ENCODE measurements at regions not wholly inside any gene's neighbourhood (a gene's known extent, or its start where the extent isn't known, plus 50 kb on each side); places are given as distances from the start of the nearest gene placed in this dataset.

DNA sequence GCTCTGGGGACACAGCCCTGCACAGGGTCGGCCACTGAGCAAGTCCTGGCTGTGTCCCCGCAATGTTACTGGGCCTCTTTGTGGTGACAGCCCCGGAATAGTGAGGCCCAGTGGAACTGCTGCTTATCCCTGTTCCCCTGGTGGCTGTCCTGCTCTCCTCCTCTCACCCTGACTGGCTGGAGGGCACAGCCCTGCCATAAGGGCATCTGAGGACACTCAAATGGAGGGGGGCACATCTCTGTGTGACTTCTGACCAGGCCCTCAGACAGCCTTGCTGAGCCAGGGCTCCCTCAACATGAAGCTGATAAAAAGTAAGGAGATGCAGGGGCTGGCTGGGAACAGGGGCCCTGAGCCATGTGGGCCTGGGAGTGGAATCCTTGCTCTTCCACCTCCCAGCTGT, 127.4 kb upstream of the ATP2B2 start:
- TF ChIP-seq, protein P1, sequence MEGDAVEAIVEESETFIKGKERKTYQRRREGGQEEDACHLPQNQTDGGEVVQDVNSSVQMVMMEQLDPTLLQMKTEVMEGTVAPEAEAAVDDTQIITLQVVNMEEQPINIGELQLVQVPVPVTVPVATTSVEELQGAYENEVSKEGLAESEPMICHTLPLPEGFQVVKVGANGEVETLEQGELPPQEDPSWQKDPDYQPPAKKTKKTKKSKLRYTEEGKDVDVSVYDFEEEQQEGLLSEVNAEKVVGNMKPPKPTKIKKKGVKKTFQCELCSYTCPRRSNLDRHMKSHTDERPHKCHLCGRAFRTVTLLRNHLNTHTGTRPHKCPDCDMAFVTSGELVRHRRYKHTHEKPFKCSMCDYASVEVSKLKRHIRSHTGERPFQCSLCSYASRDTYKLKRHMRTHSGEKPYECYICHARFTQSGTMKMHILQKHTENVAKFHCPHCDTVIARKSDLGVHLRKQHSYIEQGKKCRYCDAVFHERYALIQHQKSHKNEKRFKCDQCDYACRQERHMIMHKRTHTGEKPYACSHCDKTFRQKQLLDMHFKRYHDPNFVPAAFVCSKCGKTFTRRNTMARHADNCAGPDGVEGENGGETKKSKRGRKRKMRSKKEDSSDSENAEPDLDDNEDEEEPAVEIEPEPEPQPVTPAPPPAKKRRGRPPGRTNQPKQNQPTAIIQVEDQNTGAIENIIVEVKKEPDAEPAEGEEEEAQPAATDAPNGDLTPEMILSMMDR (IDR thresholded peaks at IDR 0.05; ENCODE audit: insufficient read depth, low read length, severe bottlenecking): no peak
- Histone ChIP-seq H3K4me3 (ENCODE audit: low read depth, low read length) (no peak overlapping the region), H3K36me3 (ENCODE audit: control insufficient read depth, insufficient read depth, low read length) (no peaks in the 10 kb centered on the region), H3K27me3 (ENCODE audit: control insufficient read depth, insufficient read depth, low read length) (no peaks in the 10 kb centered on the region)
- no peak for FAIRE-seq
- DNase-seq (ENCODE audit: low read depth): no peak

DNA sequence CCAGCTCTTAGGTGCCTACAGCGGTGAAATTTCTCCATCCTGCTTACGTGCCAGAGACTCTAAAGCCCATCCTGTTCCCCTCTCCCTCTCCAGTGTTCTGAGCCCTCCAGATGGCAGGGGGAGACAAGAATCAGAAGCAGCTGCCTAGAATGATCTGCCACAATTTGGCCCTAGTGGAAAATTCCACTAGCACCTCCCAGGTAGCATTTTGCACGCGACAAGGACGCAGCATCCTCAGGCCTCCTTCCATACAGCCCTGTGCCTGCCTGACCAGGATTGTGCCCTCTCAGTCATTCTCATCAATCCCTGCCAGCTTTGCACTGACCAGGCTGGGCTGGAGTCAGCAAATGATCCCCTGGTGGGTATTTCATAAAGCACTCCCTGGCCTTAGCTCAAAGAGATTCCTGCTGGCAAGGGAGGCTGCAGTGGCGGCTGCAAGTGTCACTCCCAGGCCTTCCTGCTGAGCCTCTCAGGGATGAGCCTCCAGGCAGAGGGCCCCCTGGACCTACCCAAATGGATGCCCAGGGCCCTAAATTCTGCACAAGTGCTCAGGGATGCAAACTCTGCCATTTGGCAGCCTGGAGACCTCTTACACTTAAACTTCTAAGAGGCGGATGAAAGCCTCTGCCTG, 130.2 kb upstream of the ATP2B2 start:
- H3K4me3 ChIP-seq (ENCODE audit: low read depth, low read length): no peak overlapping the region
- no peaks in the 10 kb centered on the region for H3K36me3 ChIP-seq (ENCODE audit: control insufficient read depth, insufficient read depth, low read length)
- no peak for FAIRE-seq
- DNase-seq (ENCODE audit: low read depth): no peak
- no peaks in the 10 kb centered on the region for H3K27me3 ChIP-seq (ENCODE audit: control insufficient read depth, insufficient read depth, low read length)
- TF ChIP-seq, protein P1 (IDR thresholded peaks at IDR 0.05; ENCODE audit: insufficient read depth, low read length, severe bottlenecking): no peak

GRCh38 chr3:10637342-10637741, 132.0 kb upstream of the ATP2B2 start:
- DNase-seq (ENCODE audit: low read depth) (no peak), FAIRE-seq (no peak)
- Histone ChIP-seq H3K27me3 (ENCODE audit: control insufficient read depth, insufficient read depth, low read length) (no peaks in the 10 kb centered on the region), H3K4me3 (ENCODE audit: low read depth, low read length) (no peak overlapping the region), H3K36me3 (ENCODE audit: control insufficient read depth, insufficient read depth, low read length) (no peaks in the 10 kb centered on the region)
- TF ChIP-seq, protein P1 (IDR thresholded peaks at IDR 0.05; ENCODE audit: insufficient read depth, low read length, severe bottlenecking): no peak

- no peak for FAIRE-seq
- no peaks in the 10 kb centered on the region for H3K27me3 ChIP-seq (ENCODE audit: control insufficient read depth, insufficient read depth, low read length)
- H3K36me3 ChIP-seq (ENCODE audit: control insufficient read depth, insufficient read depth, low read length): no peaks in the 10 kb centered on the region
- TF ChIP-seq, protein P1 (IDR thresholded peaks at IDR 0.05; ENCODE audit: insufficient read depth, low read length, severe bottlenecking): no peak
- DNase-seq (ENCODE audit: low read depth): no peak
- H3K4me3 ChIP-seq (ENCODE audit: low read depth, low read length): no peak overlapping the region
Observed at GRCh38 chr3:10638466-10638865, 133.1 kb upstream of the ATP2B2 start.

GRCh38 chr3:10641760-10642159, 136.4 kb upstream of the ATP2B2 start:
- Histone ChIP-seq H3K4me3 (ENCODE audit: low read depth, low read length) (no peak overlapping the region), H3K27me3 (ENCODE audit: control insufficient read depth, insufficient read depth, low read length) (no peaks in the 10 kb centered on the region), H3K36me3 (ENCODE audit: control insufficient read depth, insufficient read depth, low read length) (no peaks in the 10 kb centered on the region)
- no peak for FAIRE-seq
- TF ChIP-seq, protein P1 (IDR thresholded peaks at IDR 0.05; ENCODE audit: insufficient read depth, low read length, severe bottlenecking): no peak
- no peak for DNase-seq (ENCODE audit: low read depth)

DNA sequence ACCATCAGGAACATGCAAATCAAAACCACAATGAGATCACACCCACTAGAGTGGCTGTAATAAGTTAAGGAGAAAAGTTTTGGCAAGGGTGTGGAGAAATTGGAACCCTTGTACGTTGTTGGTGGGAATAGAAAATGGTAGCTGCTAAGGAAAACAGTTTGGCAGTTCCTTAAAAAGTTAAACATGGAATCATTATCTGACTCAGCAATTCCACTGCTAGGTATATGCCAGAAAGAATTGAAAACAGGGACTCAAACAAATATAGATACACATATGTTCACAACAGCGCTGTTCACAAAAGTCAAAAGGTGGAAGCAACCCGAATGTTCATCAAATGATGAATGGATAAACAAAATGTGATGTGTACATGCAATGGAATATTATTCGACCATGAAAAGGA, 138.8 kb upstream of the ATP2B2 start:
- FAIRE-seq (no peak), DNase-seq (ENCODE audit: low read depth) (no peak)
- Histone ChIP-seq H3K36me3 (ENCODE audit: control insufficient read depth, insufficient read depth, low read length) (no peaks in the 10 kb centered on the region), H3K4me3 (ENCODE audit: low read depth, low read length) (no peak overlapping the region), H3K27me3 (ENCODE audit: control insufficient read depth, insufficient read depth, low read length) (peaks cover 2% of the 10 kb centered on the region)
- TF ChIP-seq, protein P1 (IDR thresholded peaks at IDR 0.05; ENCODE audit: insufficient read depth, low read length, severe bottlenecking): no peak

Measured in bronchial epithelial cell (primary cell).